ENCODE measurements at regions not wholly inside any gene's neighbourhood (a gene's known extent, or its start where the extent isn't known, plus 50 kb on each side); places are given as distances from the start of the nearest gene placed in this dataset.

DNA sequence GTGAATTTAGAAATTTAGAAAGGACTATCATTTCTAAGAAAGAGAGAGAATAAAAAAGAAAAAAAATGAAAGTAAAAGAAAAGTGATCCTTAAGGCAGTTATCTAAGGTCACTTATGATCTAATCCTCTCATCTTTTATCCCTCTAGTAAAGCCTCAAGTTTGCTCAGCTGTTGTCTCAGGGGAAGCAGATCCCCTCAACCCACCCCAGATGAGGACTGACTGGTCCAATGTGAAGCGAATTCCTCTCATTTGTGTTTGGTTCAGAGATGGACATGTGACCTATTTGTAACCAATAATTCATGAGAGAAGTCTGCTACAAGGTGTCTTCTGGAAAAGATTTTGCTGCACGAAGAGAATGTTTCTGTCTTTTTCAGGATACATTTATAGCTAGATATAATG lies 1591.3 kb downstream of the ADGRL3 start:
- ChIA-PET CTCF (no interaction called here), POLR2A (no interaction called here)
- H3K27me3 ChIP-seq (ENCODE audit: control insufficient read depth in 1 of 2, insufficient read depth in 2 of 2, low read length in 2 of 2), result no peaks in the 10 kb centered on the region
- no peak overlapping the region for H3K4me3 ChIP-seq (ENCODE audit: low read length)
- ATAC-seq (ENCODE audit: poor library complexity), result no peak
- DNase-seq, result no peak
- no peak overlapping the region for H3K4me3 Mint-ChIP-seq
- TF ChIP-seq, protein P1, sequence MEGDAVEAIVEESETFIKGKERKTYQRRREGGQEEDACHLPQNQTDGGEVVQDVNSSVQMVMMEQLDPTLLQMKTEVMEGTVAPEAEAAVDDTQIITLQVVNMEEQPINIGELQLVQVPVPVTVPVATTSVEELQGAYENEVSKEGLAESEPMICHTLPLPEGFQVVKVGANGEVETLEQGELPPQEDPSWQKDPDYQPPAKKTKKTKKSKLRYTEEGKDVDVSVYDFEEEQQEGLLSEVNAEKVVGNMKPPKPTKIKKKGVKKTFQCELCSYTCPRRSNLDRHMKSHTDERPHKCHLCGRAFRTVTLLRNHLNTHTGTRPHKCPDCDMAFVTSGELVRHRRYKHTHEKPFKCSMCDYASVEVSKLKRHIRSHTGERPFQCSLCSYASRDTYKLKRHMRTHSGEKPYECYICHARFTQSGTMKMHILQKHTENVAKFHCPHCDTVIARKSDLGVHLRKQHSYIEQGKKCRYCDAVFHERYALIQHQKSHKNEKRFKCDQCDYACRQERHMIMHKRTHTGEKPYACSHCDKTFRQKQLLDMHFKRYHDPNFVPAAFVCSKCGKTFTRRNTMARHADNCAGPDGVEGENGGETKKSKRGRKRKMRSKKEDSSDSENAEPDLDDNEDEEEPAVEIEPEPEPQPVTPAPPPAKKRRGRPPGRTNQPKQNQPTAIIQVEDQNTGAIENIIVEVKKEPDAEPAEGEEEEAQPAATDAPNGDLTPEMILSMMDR (IDR thresholded peaks at IDR 0.05), result no peak
- H3K9me3 Mint-ChIP-seq, result peaks cover 10% of the 10 kb centered on the region
- H3K27ac Mint-ChIP-seq, result no peak overlapping the region
- intact Hi-C loops (cut with DNase I, micrococcal nuclease), result no loop called here
- H3K4me1 ChIP-seq (ENCODE audit: insufficient read depth, low read length), result no peaks in the 10 kb centered on the region
- peaks cover 0 to 4% of the 10 kb centered on the region in 2 experiments for H3K9me3 ChIP-seq (ENCODE audit: control insufficient read depth in 1 of 2, insufficient read depth in 1 of 2, low read length in 2 of 2)
- H3K4me1 Mint-ChIP-seq (ENCODE audit: low read depth), result no peaks in the 10 kb centered on the region
- no peaks in the 10 kb centered on the region for H3K36me3 ChIP-seq (ENCODE audit: insufficient read depth, low read length)
- no peaks in the 10 kb centered on the region for H3K36me3 Mint-ChIP-seq (ENCODE audit: low read depth)
- no peak overlapping the region for H3K27ac ChIP-seq (ENCODE audit: low read depth in 1 of 2, low read length in 2 of 2)
- no peaks in the 10 kb centered on the region for H3K27me3 Mint-ChIP-seq

- Histone ChIP-seq H3K27ac (ENCODE audit: low read depth in 1 of 2, low read length in 2 of 2) (no peak overlapping the region), H3K4me1 (ENCODE audit: insufficient read depth, low read length) (no peaks in the 10 kb centered on the region), H3K9me3 (ENCODE audit: control insufficient read depth in 1 of 2, insufficient read depth in 1 of 2, low read length in 2 of 2) (peaks cover 0 to 5% of the 10 kb centered on the region in 2 experiments), H3K27me3 (ENCODE audit: control insufficient read depth in 1 of 2, insufficient read depth in 2 of 2, low read length in 2 of 2) (no peaks in the 10 kb centered on the region), H3K36me3 (ENCODE audit: insufficient read depth, low read length) (no peaks in the 10 kb centered on the region), H3K4me3 (ENCODE audit: low read length) (no peak overlapping the region)
- no peaks in the 10 kb centered on the region for H3K4me1 Mint-ChIP-seq (ENCODE audit: low read depth)
- TF ChIP-seq, protein P1 (IDR thresholded peaks at IDR 0.05), result no peak
- H3K9me3 Mint-ChIP-seq, result peaks cover 14% of the 10 kb centered on the region
- no peak overlapping the region for H3K27ac Mint-ChIP-seq
- no peak for DNase-seq
- ChIA-PET POLR2A (no interaction called here), CTCF (no interaction called here)
- H3K36me3 Mint-ChIP-seq (ENCODE audit: low read depth), result no peaks in the 10 kb centered on the region
- no peaks in the 10 kb centered on the region for H3K27me3 Mint-ChIP-seq
- intact Hi-C loops (cut with DNase I, micrococcal nuclease), result no loop called here
- H3K4me3 Mint-ChIP-seq, result no peak overlapping the region
- no peak for ATAC-seq (ENCODE audit: poor library complexity)
Measured at GRCh38 chr4:62771983-62772557, 1571.9 kb downstream of the ADGRL3 start.

- no peak for ATAC-seq (ENCODE audit: poor library complexity)
Measured at GRCh38 chr4:62740296-62740695, 1540.2 kb downstream of the ADGRL3 start.

More at GRCh38 chr4:62740296-62740695, 1540.2 kb downstream of the ADGRL3 start:
- no peak overlapping the region for H3K27ac Mint-ChIP-seq
- ChIA-PET CTCF (no interaction called here), POLR2A (no interaction called here)
- H3K4me3 ChIP-seq (ENCODE audit: low read length), result no peak overlapping the region
- no peaks in the 10 kb centered on the region for H3K36me3 Mint-ChIP-seq (ENCODE audit: low read depth)
- no peak for DNase-seq
- H3K27me3 Mint-ChIP-seq, result no peaks in the 10 kb centered on the region
- H3K4me3 Mint-ChIP-seq, result no peak overlapping the region
- no peak overlapping the region for H3K27ac ChIP-seq (ENCODE audit: low read depth in 1 of 2, low read length in 2 of 2)
- no peaks in the 10 kb centered on the region for H3K27me3 ChIP-seq (ENCODE audit: control insufficient read depth in 1 of 2, insufficient read depth in 2 of 2, low read length in 2 of 2)
- H3K9me3 ChIP-seq (ENCODE audit: control insufficient read depth in 1 of 2, insufficient read depth in 1 of 2, low read length in 2 of 2), result no peaks in the 10 kb centered on the region
- H3K36me3 ChIP-seq (ENCODE audit: insufficient read depth, low read length), result no peaks in the 10 kb centered on the region
- no peaks in the 10 kb centered on the region for H3K4me1 Mint-ChIP-seq (ENCODE audit: low read depth)
- TF ChIP-seq, protein P1 (IDR thresholded peaks at IDR 0.05), result no peak
- H3K9me3 Mint-ChIP-seq, result peaks cover 8% of the 10 kb centered on the region
- intact Hi-C loops (cut with DNase I, micrococcal nuclease), result no loop called here
- no peaks in the 10 kb centered on the region for H3K4me1 ChIP-seq (ENCODE audit: insufficient read depth, low read length)

All from CD4-positive, alpha-beta T cell (primary cell).